ENCODE measurements at regions not wholly inside any gene's neighbourhood (a gene's known extent, or its start where the extent isn't known, plus 50 kb on each side); places are given as distances from the start of the nearest gene placed in this dataset.

GRCh38 chr16:9257843-9258242 lies 166.4 kb downstream of the HAPSTR1 start:
- no peak for TF ChIP-seq EZH2phosphoT487 (IDR thresholded peaks at IDR 0.05; ENCODE audit: insufficient read depth, low read depth)
- no peak for TF ChIP-seq EZH2 (IDR thresholded peaks at IDR 0.05; ENCODE audit: insufficient read depth, poor library complexity, severe bottlenecking)
